ENCODE measurements at regions not wholly inside any gene's neighbourhood (a gene's known extent, or its start where the extent isn't known, plus 50 kb on each side); places are given as distances from the start of the nearest gene placed in this dataset.

GRCh38 chr1:29478151-29478791 is 241.9 kb downstream of the PTPRU start:
- peaks cover 3% of the 10 kb centered on the region for H3K4me1 Mint-ChIP-seq (ENCODE audit: low read depth, unreplicated experiment)
- H3K9ac ChIP-seq (ENCODE audit: low read length), result no peak overlapping the region
- H3K4me2 ChIP-seq (ENCODE audit: low read length), result no peak overlapping the region
- no peak overlapping the region for H3K4me3 ChIP-seq (ENCODE audit: insufficient read depth, low read depth, low read length)
- H3K79me2 ChIP-seq (ENCODE audit: insufficient read depth, low read length), result no peaks in the 10 kb centered on the region
- no peak overlapping the region for H3K27ac ChIP-seq (ENCODE audit: low read depth, low read length)
- H3K36me3 Mint-ChIP-seq (ENCODE audit: low read depth, unreplicated experiment), result no peaks in the 10 kb centered on the region
- H3K27ac Mint-ChIP-seq (ENCODE audit: unreplicated experiment), result no peak overlapping the region
- no peak overlapping the region for H2AFZ ChIP-seq (ENCODE audit: low read depth, low read length)
- FAIRE-seq (no peak), DNase-seq (ENCODE audit: low read depth) (no peak)
- H3K4me1 ChIP-seq (ENCODE audit: insufficient read depth, low read length), result no peaks in the 10 kb centered on the region
- TF ChIP-seq EZH2 (IDR thresholded peaks at IDR 0.05; ENCODE audit: insufficient read depth, low read length) (no peak), CTCF (IDR thresholded peaks at IDR 0.05; ENCODE audit: insufficient read depth, low read depth, low read length) (no peak)
- H3K27me3 ChIP-seq (ENCODE audit: insufficient read depth, low read length), result peaks cover 29% of the 10 kb centered on the region
- H3K4me3 Mint-ChIP-seq (ENCODE audit: unreplicated experiment), result peak overlapping the region; percentile 69
- peaks cover 2% of the 10 kb centered on the region for H3K9me3 Mint-ChIP-seq (ENCODE audit: unreplicated experiment)
- no peaks in the 10 kb centered on the region for H4K20me1 ChIP-seq (ENCODE audit: insufficient read depth, low read length)
- H3K36me3 ChIP-seq (ENCODE audit: insufficient read depth, low read length), result no peaks in the 10 kb centered on the region
- peaks cover 2% of the 10 kb centered on the region for H3K9me3 ChIP-seq (ENCODE audit: insufficient read depth, low read depth, low read length)
- H3K27me3 Mint-ChIP-seq (ENCODE audit: low read depth, unreplicated experiment), result peaks cover 73% of the 10 kb centered on the region

GRCh38 chr1:29475326-29475725 is 239.0 kb downstream of the PTPRU start:
- H3K9me3 Mint-ChIP-seq (ENCODE audit: unreplicated experiment), result peaks cover 2% of the 10 kb centered on the region
- TF ChIP-seq CTCF (IDR thresholded peaks at IDR 0.05; ENCODE audit: insufficient read depth, low read depth, low read length) (no peak), EZH2 (IDR thresholded peaks at IDR 0.05; ENCODE audit: insufficient read depth, low read length) (no peak)
- no peak overlapping the region for H3K4me3 Mint-ChIP-seq (ENCODE audit: unreplicated experiment)
- H3K4me2 ChIP-seq (ENCODE audit: low read length), result no peak overlapping the region
- no peak overlapping the region for H3K4me3 ChIP-seq (ENCODE audit: insufficient read depth, low read depth, low read length)
- no peak overlapping the region for H3K9ac ChIP-seq (ENCODE audit: low read length)
- H2AFZ ChIP-seq (ENCODE audit: low read depth, low read length), result no peak overlapping the region
- peaks cover 69% of the 10 kb centered on the region for H3K27me3 Mint-ChIP-seq (ENCODE audit: low read depth, unreplicated experiment)
- no peaks in the 10 kb centered on the region for H3K4me1 ChIP-seq (ENCODE audit: insufficient read depth, low read length)
- H3K36me3 Mint-ChIP-seq (ENCODE audit: low read depth, unreplicated experiment), result no peaks in the 10 kb centered on the region
- H3K4me1 Mint-ChIP-seq (ENCODE audit: low read depth, unreplicated experiment), result peaks cover 3% of the 10 kb centered on the region
- no peaks in the 10 kb centered on the region for H3K36me3 ChIP-seq (ENCODE audit: insufficient read depth, low read length)
- H4K20me1 ChIP-seq (ENCODE audit: insufficient read depth, low read length), result no peaks in the 10 kb centered on the region
- no peaks in the 10 kb centered on the region for H3K79me2 ChIP-seq (ENCODE audit: insufficient read depth, low read length)
- no peak overlapping the region for H3K27ac Mint-ChIP-seq (ENCODE audit: unreplicated experiment)
- no peaks in the 10 kb centered on the region for H3K9me3 ChIP-seq (ENCODE audit: insufficient read depth, low read depth, low read length)
- no peak for FAIRE-seq
- H3K27ac ChIP-seq (ENCODE audit: low read depth, low read length), result no peak overlapping the region
- no peak for DNase-seq (ENCODE audit: low read depth)
- peaks cover 36% of the 10 kb centered on the region for H3K27me3 ChIP-seq (ENCODE audit: insufficient read depth, low read length)
